ENCODE measurements at regions not wholly inside any gene's neighbourhood (a gene's known extent, or its start where the extent isn't known, plus 50 kb on each side); places are given as distances from the start of the nearest gene placed in this dataset.

DNA sequence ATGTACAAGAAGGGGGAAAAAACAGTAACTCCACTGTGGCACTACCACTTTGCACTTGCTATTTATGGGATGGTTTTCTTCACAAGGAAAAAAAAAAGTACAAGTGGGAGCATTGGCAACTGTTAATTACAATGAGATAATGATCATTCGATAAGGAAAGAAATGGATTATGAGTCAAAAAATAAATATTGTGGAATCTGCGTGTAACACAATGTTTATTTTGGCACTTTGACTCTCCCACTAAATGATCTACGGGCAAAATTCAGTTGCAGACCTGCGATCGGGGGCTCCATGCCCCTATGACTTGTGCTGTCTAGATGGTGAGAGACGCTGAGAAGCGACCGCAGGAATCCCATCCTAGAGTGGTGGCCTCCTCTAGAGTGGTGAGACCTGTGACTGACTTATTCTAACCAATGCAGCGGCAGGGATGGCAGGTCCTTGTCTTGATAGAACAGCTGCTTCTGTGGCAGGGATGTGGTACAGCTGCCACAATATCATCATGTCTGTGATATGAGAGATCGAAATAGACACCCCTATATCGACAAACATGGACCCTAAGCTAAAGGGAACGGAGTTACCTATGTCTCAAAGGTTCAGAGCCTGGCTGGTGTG is 345.0 kb upstream of the KLF6 start:
- Histone ChIP-seq H3K27me3 (ENCODE audit: control insufficient read depth, insufficient read depth, low read length) (no peaks in the 10 kb centered on the region), H3K36me3 (ENCODE audit: control insufficient read depth, insufficient read depth, low read length) (no peaks in the 10 kb centered on the region), H3K4me3 (ENCODE audit: low read depth, low read length) (no peak overlapping the region)
- FAIRE-seq (no peak), DNase-seq (ENCODE audit: low read depth) (no peak)
- TF ChIP-seq, protein P1, sequence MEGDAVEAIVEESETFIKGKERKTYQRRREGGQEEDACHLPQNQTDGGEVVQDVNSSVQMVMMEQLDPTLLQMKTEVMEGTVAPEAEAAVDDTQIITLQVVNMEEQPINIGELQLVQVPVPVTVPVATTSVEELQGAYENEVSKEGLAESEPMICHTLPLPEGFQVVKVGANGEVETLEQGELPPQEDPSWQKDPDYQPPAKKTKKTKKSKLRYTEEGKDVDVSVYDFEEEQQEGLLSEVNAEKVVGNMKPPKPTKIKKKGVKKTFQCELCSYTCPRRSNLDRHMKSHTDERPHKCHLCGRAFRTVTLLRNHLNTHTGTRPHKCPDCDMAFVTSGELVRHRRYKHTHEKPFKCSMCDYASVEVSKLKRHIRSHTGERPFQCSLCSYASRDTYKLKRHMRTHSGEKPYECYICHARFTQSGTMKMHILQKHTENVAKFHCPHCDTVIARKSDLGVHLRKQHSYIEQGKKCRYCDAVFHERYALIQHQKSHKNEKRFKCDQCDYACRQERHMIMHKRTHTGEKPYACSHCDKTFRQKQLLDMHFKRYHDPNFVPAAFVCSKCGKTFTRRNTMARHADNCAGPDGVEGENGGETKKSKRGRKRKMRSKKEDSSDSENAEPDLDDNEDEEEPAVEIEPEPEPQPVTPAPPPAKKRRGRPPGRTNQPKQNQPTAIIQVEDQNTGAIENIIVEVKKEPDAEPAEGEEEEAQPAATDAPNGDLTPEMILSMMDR (IDR thresholded peaks at IDR 0.05; ENCODE audit: insufficient read depth, low read length, severe bottlenecking), result no peak

DNA sequence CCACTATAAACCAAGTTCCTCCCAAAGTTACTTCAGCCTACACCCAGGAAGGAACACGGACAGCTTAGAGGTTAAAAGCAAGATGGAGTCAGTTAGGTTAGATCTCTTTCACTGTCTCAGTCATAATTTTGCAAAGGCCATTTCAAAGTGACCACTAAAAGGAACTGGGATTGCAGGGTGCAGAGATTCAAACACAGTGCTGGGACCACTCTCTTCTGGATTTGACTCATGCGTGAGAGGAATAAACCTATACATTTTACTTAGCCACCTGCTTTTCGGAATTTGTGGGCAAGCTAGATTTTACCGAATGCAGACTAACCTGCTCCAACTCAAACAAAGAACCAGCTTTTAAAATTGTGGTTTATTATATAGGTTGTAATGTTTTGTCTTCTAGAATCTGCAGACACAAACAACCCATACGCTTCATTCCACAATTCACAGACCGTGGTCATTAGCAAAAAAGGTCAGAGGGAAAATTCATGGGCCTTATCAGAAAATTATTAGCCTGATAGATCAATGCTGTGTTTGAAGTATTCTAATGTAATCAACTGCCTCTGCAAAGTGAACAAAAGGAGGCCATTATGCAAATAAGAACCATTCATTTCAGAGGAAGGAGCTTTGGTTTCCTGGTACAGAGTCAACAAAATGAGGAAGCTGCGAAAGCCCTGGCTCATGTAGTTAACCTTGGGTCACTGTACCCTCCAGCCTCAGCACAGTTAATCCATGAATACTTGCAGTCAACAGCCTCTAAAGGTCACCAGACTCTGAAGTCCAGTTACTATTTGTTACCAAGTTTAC is 342.7 kb upstream of the KLF6 start:
- TF ChIP-seq, protein P1 (IDR thresholded peaks at IDR 0.05; ENCODE audit: insufficient read depth, low read length, severe bottlenecking), result no peak
- FAIRE-seq (no peak), DNase-seq (ENCODE audit: low read depth) (no peak)
- Histone ChIP-seq H3K27me3 (ENCODE audit: control insufficient read depth, insufficient read depth, low read length) (no peaks in the 10 kb centered on the region), H3K36me3 (ENCODE audit: control insufficient read depth, insufficient read depth, low read length) (no peaks in the 10 kb centered on the region), H3K4me3 (ENCODE audit: low read depth, low read length) (no peak overlapping the region)

DNA sequence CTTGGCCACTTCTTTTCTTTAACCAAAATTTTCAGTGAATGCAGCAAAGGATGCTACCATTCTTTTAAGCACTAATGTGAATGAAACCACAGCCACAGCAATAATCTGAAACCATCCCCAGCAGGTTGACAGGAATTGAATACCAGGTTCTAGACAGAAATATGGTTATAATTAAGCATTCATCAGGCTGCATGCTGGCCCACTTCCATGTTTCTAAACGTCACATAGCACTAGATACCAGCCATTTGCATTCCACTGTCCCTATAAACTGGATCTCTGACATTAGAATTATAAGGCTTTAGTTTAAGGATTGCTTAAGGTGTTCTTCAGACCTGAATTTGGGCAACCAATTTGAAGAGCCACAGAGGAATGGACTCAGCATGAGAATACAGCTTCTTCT is 340.8 kb upstream of the KLF6 start:
- Histone ChIP-seq H3K36me3 (ENCODE audit: control insufficient read depth, insufficient read depth, low read length) (no peaks in the 10 kb centered on the region), H3K27me3 (ENCODE audit: control insufficient read depth, insufficient read depth, low read length) (no peaks in the 10 kb centered on the region), H3K4me3 (ENCODE audit: low read depth, low read length) (no peak overlapping the region)
- DNase-seq (ENCODE audit: low read depth) (no peak), FAIRE-seq (no peak)
- TF ChIP-seq, protein P1 (IDR thresholded peaks at IDR 0.05; ENCODE audit: insufficient read depth, low read length, severe bottlenecking), result no peak

DNA sequence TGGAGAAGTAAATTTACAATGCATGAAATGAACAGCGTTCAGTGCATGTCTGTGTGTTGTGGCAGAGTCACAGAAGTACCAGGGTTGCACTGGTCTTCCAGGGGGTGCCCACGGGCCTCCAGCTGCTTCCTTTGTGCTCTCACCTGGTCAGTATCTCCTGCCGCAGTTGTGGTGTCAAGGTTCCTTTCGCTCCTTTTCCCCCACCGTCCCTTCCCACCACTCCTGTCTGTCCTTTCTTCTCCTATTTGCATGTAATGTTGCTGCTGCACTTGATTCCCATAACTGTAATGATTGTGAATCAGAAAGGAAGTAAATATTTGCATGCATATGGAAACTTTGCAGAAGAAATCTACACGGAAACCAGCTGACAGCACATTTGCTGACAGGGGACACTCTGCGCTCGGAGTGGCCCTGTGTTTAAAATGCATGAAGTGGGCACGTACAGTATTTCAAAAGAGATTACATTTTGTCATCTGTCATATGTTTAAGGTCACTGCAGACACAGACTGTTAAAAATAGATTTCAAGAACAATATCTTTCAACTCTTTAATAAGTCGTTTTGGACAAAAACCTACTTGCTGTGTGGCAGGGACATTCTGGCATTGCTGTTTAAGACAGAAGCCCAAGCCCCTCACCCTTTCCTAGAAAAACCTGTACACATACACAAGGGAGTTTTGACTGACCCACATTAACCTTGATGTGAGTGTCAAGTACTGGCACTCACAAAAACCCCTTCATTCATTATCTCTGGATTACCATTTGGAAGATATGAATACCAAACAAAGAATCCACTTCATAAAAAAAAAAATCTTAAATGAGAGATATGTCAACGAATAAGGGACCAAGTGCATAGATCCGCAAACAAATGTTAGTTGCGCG is 336.7 kb upstream of the KLF6 start:
- DNase-seq (ENCODE audit: low read depth) (no peak), FAIRE-seq (no peak)
- Histone ChIP-seq H3K4me3 (ENCODE audit: low read depth, low read length) (no peak overlapping the region), H3K36me3 (ENCODE audit: control insufficient read depth, insufficient read depth, low read length) (no peaks in the 10 kb centered on the region), H3K27me3 (ENCODE audit: control insufficient read depth, insufficient read depth, low read length) (no peaks in the 10 kb centered on the region)
- TF ChIP-seq, protein P1 (IDR thresholded peaks at IDR 0.05; ENCODE audit: insufficient read depth, low read length, severe bottlenecking), result no peak

DNA sequence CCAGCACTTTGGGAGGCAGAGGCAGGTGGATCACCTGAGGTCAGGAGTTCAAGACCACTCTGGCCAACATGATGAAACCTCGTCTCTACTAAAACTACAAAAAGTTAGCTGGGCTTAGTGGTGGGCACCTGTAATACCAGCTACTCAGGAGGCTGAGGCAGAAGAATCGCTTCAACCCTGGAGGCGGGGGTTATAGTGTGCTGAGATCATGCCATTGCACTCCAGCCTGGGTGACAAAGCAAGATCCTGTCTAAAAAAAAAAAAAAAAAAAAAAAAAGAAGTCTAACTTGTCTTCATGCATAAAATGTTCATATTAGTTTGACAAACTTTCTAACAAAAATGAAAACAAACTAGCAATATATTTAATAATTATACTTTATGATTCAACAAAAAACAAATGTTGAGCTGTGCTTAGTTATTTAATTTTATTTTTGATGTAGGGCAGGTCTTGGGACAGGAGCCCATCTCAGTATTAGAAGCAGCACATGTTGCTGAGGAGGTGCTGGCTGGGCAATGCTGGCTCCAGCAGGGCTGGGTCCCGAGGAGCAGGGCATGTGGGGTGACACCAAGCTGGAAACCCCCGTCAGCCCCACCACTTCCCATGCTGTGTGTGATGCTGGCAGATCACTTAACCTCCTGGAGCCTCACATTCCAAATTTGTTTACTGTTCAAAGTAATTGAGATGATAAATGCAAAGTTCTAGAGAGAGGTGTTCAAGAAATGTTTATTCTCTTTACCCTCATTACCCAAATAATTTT is 335.3 kb upstream of the KLF6 start:
- FAIRE-seq, result no peak

More for the DNA sequence above, 335.3 kb upstream of the KLF6 start:
- DNase-seq (ENCODE audit: low read depth), result no peak
- H3K36me3 ChIP-seq (ENCODE audit: control insufficient read depth, insufficient read depth, low read length), result no peaks in the 10 kb centered on the region
- TF ChIP-seq, protein P1 (IDR thresholded peaks at IDR 0.05; ENCODE audit: insufficient read depth, low read length, severe bottlenecking), result no peak
- no peaks in the 10 kb centered on the region for H3K27me3 ChIP-seq (ENCODE audit: control insufficient read depth, insufficient read depth, low read length)
- H3K4me3 ChIP-seq (ENCODE audit: low read depth, low read length), result no peak overlapping the region

Data from bronchial epithelial cell (primary cell).